Panc1 (cell line): ENCODE measurements at regions not wholly inside any gene's neighbourhood (a gene's known extent, or its start where the extent isn't known, plus 50 kb on each side); places are given as distances from the start of the nearest gene placed in this dataset.

Source experiments
- POLR2AphosphoS5 ChIP-seq: IDR thresholded peaks from 2 replicates; pipeline ENCODE4 v1.6.1; 2012; ENCODE audit warnings: mild to moderate bottlenecking, low read depth, low read length, moderate library complexity
- REST ChIP-seq, 2 experiments: IDR thresholded peaks; 2 replicates each; pipeline ENCODE4 v1.6.1; 2011 to 2012; ENCODE audit warnings: low read depth in 2 of 2, control low read depth in 1 of 2, low read length in 1 of 2, mild to moderate bottlenecking in 1 of 2, moderate library complexity in 1 of 2; ENCODE audit not compliant: insufficient read depth in 1 of 2
- SIN3A ChIP-seq: IDR thresholded peaks from 2 replicates; pipeline ENCODE4 v1.6.1; 2012; ENCODE audit warnings: low read depth, mild to moderate bottlenecking, low read length, moderate library complexity, borderline replicate concordance; ENCODE audit not compliant: insufficient read depth
- TF ChIP-seq, protein P1 (sequence below): fragments of 450-650 bp; IDR thresholded peaks from 2 replicates; pipeline ENCODE4 v1.5.1; 2017; ENCODE audit warnings: mild to moderate bottlenecking

- TF ChIP-seq, protein P1, sequence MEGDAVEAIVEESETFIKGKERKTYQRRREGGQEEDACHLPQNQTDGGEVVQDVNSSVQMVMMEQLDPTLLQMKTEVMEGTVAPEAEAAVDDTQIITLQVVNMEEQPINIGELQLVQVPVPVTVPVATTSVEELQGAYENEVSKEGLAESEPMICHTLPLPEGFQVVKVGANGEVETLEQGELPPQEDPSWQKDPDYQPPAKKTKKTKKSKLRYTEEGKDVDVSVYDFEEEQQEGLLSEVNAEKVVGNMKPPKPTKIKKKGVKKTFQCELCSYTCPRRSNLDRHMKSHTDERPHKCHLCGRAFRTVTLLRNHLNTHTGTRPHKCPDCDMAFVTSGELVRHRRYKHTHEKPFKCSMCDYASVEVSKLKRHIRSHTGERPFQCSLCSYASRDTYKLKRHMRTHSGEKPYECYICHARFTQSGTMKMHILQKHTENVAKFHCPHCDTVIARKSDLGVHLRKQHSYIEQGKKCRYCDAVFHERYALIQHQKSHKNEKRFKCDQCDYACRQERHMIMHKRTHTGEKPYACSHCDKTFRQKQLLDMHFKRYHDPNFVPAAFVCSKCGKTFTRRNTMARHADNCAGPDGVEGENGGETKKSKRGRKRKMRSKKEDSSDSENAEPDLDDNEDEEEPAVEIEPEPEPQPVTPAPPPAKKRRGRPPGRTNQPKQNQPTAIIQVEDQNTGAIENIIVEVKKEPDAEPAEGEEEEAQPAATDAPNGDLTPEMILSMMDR, result no peak
- TF ChIP-seq REST (IDR thresholded peaks at IDR 0.05; ENCODE audit: insufficient read depth in 1 of 2, low read depth in 2 of 2, low read length in 1 of 2) (no peak), POLR2AphosphoS5 (no peak), SIN3A (no peak)
Observed at GRCh38 chr15:85297537-85297936, 82.9 kb upstream of the AKAP13 start.
